ENCODE measurements at regions not wholly inside any gene's neighbourhood (a gene's known extent, or its start where the extent isn't known, plus 50 kb on each side); places are given as distances from the start of the nearest gene placed in this dataset.

DNA sequence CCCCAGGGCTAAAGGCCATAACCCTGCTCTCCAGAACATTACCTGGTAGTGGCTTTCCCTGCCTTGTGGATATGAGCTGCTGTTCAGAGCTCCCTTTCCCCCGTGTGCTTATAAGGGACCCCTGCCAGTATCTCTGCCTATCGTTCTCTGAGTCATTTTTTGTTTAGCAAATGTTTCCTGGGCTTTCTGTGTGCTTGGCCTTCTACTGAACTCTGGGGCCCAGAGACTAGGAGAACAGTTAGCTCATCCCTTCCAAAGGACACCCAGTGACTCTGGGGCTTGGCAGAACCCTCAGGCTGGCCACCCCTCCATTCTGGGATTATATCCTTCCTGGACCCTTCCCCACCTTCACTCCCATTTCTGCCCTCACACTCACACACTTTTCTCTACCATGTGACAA lies 80.8 kb upstream of the POU3F1 start:
- no peak for FAIRE-seq
- TF ChIP-seq, protein P1, sequence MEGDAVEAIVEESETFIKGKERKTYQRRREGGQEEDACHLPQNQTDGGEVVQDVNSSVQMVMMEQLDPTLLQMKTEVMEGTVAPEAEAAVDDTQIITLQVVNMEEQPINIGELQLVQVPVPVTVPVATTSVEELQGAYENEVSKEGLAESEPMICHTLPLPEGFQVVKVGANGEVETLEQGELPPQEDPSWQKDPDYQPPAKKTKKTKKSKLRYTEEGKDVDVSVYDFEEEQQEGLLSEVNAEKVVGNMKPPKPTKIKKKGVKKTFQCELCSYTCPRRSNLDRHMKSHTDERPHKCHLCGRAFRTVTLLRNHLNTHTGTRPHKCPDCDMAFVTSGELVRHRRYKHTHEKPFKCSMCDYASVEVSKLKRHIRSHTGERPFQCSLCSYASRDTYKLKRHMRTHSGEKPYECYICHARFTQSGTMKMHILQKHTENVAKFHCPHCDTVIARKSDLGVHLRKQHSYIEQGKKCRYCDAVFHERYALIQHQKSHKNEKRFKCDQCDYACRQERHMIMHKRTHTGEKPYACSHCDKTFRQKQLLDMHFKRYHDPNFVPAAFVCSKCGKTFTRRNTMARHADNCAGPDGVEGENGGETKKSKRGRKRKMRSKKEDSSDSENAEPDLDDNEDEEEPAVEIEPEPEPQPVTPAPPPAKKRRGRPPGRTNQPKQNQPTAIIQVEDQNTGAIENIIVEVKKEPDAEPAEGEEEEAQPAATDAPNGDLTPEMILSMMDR (IDR thresholded peaks at IDR 0.05; ENCODE audit: insufficient read depth, missing control alignments) = no peak
- DNase-seq (ENCODE audit: insufficient read length, low spot score) = no peak

DNA sequence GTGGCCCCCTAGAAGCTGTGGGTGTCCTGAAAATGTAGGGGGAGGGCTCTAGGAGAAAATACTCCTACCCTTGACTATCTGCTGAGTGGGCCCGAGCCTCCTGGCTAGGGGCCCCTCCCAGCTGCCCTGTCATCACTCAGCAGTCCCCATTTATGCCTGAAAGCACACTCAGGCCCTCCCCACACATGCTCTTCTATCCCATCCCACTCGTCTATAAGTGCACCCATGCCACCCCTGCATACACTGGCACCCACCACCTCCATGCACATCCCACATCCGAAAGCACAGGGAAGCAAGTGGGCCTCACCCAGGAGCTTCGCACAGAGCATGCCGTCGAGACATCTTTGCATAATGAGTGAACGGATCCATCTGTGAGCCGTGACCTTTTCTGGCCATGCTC lies 80.4 kb upstream of the POU3F1 start:
- FAIRE-seq (no peak), DNase-seq (ENCODE audit: insufficient read length, low spot score) (no peak)
- TF ChIP-seq, protein P1 (IDR thresholded peaks at IDR 0.05; ENCODE audit: insufficient read depth, missing control alignments) = no peak

DNA sequence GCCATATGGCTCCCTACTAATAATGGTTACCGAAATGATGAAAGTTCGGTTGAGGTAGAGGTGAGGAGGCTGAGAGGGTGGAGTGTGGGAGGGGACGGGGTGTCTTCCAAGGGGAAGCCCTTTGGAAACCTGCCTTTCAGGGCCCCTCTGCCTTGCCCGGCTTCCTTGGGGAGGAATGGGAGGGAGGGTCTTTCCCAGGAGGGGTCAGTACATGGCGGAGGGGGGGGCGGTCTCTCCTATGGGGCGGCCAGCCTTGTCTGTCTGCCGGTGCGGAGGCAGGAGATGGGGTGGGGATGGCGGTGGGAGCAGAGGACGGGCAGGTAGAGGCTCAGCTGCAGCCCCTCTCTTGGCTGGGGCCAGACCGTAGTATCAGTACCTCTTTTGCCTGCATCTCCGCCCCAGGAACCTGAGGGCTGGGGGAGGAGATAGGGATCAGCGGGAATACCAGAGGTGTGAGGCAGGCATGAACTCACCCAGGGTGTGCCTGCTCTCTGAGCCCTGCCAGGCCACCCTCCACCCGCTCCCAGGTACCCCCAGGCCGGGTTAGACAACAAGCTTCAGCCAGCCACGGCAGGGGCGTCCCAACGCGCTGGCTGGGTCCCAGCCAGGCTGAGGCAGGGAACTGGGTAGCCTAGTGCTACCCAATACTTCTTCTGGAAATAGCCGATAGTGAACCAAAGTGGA lies 79.4 kb upstream of the POU3F1 start:
- TF ChIP-seq, protein P1 (IDR thresholded peaks at IDR 0.05; ENCODE audit: insufficient read depth, missing control alignments) = no peak
- FAIRE-seq (no peak), DNase-seq (ENCODE audit: insufficient read length, low spot score) (no peak)

DNA sequence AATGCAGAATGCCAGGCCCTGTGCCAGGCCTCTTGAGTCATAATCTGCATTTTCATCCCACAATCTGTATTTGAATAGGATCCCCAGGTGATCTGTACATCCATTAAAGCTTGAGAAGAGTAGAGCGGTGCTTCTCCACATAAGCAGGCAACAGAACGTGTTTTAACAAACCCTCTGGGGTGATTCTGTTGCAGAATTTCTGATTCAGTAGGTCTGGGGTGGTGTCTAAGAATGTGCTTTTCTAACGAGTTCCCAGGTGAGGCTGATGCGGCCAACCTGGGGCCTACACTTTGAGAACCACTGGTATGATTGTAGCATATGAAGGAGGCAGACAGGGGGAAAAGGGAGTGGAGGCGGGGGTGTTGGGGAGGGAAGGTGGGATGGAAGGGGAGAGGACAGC lies 78.4 kb upstream of the POU3F1 start:
- TF ChIP-seq, protein P1 (IDR thresholded peaks at IDR 0.05; ENCODE audit: insufficient read depth, missing control alignments) = no peak
- FAIRE-seq (no peak), DNase-seq (ENCODE audit: insufficient read length, low spot score) (no peak)

DNA sequence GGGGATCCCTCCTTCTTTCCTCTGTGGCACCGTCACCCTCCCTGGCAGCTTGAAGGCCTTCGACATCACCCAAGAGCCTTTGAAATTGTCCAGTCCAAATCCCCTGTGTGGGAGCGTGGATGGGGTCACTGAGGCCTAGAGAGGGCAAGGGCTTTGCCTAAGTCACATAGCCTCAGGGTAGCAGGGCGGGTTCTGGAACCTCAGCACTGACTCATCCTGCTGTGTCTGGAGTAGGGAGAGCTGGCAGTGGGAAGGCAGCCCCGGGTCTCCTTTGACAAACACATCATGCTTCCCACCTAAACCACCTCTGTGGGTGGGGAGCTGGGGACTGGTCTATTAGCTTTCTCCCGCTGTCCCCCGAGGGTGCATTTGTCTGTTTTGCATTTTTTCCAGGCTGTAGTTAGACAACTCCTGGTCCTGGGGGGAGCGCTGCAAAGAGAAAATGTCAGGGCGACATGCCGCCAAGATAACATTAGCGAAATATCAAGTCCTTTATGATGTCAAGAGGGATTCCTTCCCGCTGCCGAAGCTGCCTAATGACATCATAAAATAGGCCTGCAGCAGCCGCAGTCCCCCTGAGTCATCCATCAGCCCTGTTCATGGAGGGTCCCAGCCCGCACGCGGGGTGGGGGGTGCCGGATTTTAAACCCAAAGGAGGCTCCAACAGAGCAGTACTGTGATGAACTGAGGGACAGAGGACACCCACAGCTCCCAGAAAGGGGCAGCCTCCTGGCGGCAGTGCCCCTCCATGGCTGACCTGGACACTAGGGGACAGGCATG lies 77.0 kb upstream of the POU3F1 start:
- DNase-seq (ENCODE audit: insufficient read length, low spot score) = no peak
- TF ChIP-seq, protein P1 (IDR thresholded peaks at IDR 0.05; ENCODE audit: insufficient read depth, missing control alignments) = no peak
- no peak for FAIRE-seq

- TF ChIP-seq, protein P1 (IDR thresholded peaks at IDR 0.05; ENCODE audit: insufficient read depth, missing control alignments) = no peak
- DNase-seq (ENCODE audit: insufficient read length, low spot score) (no peak), FAIRE-seq (no peak)
These were observed 74.7 kb upstream of the POU3F1 start for GRCh38 chr1:38121231-38121680.

Data from D721Med (cell line).